ENCODE measurements at regions not wholly inside any gene's neighbourhood (a gene's known extent, or its start where the extent isn't known, plus 50 kb on each side); places are given as distances from the start of the nearest gene placed in this dataset.

DNA sequence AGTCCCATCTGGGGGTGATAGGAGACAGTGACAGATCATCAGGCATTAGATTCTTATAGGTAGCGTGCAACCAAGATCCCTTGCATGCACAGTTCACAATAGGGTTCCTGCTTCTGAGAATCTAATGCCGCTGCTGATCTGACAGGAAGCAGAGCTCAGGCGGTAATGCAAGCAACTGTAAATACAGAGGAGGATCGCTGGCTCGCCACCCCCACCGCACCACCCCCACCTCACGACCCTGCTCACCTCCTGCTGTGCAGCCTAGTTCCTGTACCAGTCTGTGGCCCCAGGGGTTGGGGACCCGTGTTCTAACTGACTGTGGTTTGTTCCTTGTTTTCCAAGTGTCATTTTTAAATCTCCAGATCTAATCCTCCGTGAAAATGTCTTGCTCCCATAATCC, 89.0 kb upstream of the MAPK10 start:
- TF ChIP-seq CTCF (IDR thresholded peaks at IDR 0.05) = no peak
- TF ChIP-seq POLR2AphosphoS5 (IDR thresholded peaks at IDR 0.05) = no peak
- TF ChIP-seq POLR2A (IDR thresholded peaks at IDR 0.05) = no peak
